HepG2 (cell line): ENCODE measurements at regions not wholly inside any gene's neighbourhood (a gene's known extent, or its start where the extent isn't known, plus 50 kb on each side); places are given as distances from the start of the nearest gene placed in this dataset.
A peak's percentile ranks its signal among the peaks of the same experiment; 100 is the strongest.

Experiments used
- DR1 ChIP-seq: sonication (generic); formaldehyde crosslinking; IDR thresholded peaks from 2 replicates; pipeline ENCODE4 v1.8.0; 2021; ENCODE audit warnings: mild to moderate bottlenecking, missing genetic modification reagents, inconsistent platforms
- FOXK1 ChIP-seq: sonication (generic); formaldehyde crosslinking; IDR thresholded peaks from 2 replicates; pipeline ENCODE4 v1.4.0; 2020; ENCODE audit warnings: low read depth, missing genetic modification reagents, borderline replicate concordance
- FUBP1 ChIP-seq: sonication (generic); formaldehyde crosslinking; IDR thresholded peaks from 2 replicates; pipeline ENCODE4 v1.5.1; 2020; ENCODE audit warnings: missing genetic modification reagents, mild to moderate bottlenecking, borderline replicate concordance
- GPN1 ChIP-seq: sonication (generic); formaldehyde crosslinking; IDR thresholded peaks from 2 replicates; pipeline ENCODE4 v1.5.1; 2020; ENCODE audit warnings: missing genetic modification reagents, borderline replicate concordance
- IKZF1 ChIP-seq: fragments of 450-650 bp; IDR thresholded peaks from 2 replicates; pipeline ENCODE4 v1.7.1; 2016
- MEIS1 ChIP-seq: sonication (generic); formaldehyde crosslinking; IDR thresholded peaks from 2 replicates; pipeline ENCODE4 v1.9.0; 2021; ENCODE audit warnings: mild to moderate bottlenecking, missing genetic modification reagents, moderate library complexity, borderline replicate concordance
- NFAT5 ChIP-seq: sonication (generic); formaldehyde crosslinking; IDR thresholded peaks from 2 replicates; pipeline ENCODE4 v1.4.0; 2020; ENCODE audit warnings: missing genetic modification reagents
- SKI ChIP-seq: fragments of 450-650 bp; IDR thresholded peaks from one replicate; pipeline ENCODE4 v1.6.1; 2018; ENCODE audit warnings: mild to moderate bottlenecking; ENCODE audit not compliant: partially characterized antibody
- SMARCE1 ChIP-seq: fragments of 450-650 bp; IDR thresholded peaks from 2 replicates; pipeline ENCODE4 v1.6.1; 2017; ENCODE audit warnings: borderline replicate concordance
- TAF1 ChIP-seq: sonication (generic); formaldehyde crosslinking; IDR thresholded peaks from 2 replicates; pipeline ENCODE4 v1.4.0; 2020; ENCODE audit warnings: missing genetic modification reagents
- TCF7 ChIP-seq: sonication (generic); IDR thresholded peaks from 2 replicates; pipeline ENCODE4 v1.6.1; 2016; ENCODE audit warnings: antibody characterized with exemption, low read depth
- ZBTB3 ChIP-seq: sonication (generic); formaldehyde crosslinking; IDR thresholded peaks from 2 replicates; pipeline ENCODE4 v1.4.0; 2020; ENCODE audit warnings: low read depth, mild to moderate bottlenecking, moderate library complexity, missing genetic modification reagents, borderline replicate concordance
- ZC3H13 ChIP-seq: sonication (generic); formaldehyde crosslinking; IDR thresholded peaks from 2 replicates; pipeline ENCODE4 v1.8.1; 2023; ENCODE audit warnings: mild to moderate bottlenecking, missing genetic modification reagents, moderate library complexity
- ZC3H4 ChIP-seq: sonication (generic); formaldehyde crosslinking; IDR thresholded peaks from 2 replicates; pipeline ENCODE4 v1.4.0; 2020; ENCODE audit warnings: missing genetic modification reagents, borderline replicate concordance
- ZFP36L2 ChIP-seq: sonication (generic); formaldehyde crosslinking; IDR thresholded peaks from 2 replicates; pipeline ENCODE4 v1.4.0; 2020; ENCODE audit warnings: missing genetic modification reagents
- ZNF503 ChIP-seq: sonication (generic); formaldehyde crosslinking; IDR thresholded peaks from 2 replicates; pipeline ENCODE4 v1.4.0; 2020; ENCODE audit warnings: missing genetic modification reagents
- ZNF782 ChIP-seq: sonication (generic); formaldehyde crosslinking; IDR thresholded peaks from 2 replicates; pipeline ENCODE4 v1.4.0; 2020; ENCODE audit warnings: missing genetic modification reagents, mild to moderate bottlenecking, borderline replicate concordance
- ZSCAN5A ChIP-seq: sonication (generic); formaldehyde crosslinking; IDR thresholded peaks from 2 replicates; pipeline ENCODE4 v1.8.0; 2022; ENCODE audit warnings: mild to moderate bottlenecking, missing genetic modification reagents, borderline replicate concordance

GRCh38 chr2:144332356-144333142 lies 187.4 kb downstream of the ZEB2 start (continued):
- TF ChIP-seq ZSCAN5A (CRISPR knock-in tag), result no peak
- TF ChIP-seq SMARCE1, result no peak
- TF ChIP-seq ZFP36L2 (CRISPR knock-in tag), result no peak
- no peak for TF ChIP-seq TCF7
- no peak for TF ChIP-seq ZNF782 (CRISPR knock-in tag)
- TF ChIP-seq FUBP1 (CRISPR knock-in tag), result no peak
- no peak; the same call in 1 of the 2 replicates for TF ChIP-seq DR1 (CRISPR knock-in tag)
- TF ChIP-seq ZC3H4 (CRISPR knock-in tag), result no peak
- no peak for TF ChIP-seq SKI
- no peak for TF ChIP-seq IKZF1
- TF ChIP-seq MEIS1 (CRISPR knock-in tag), result no peak; the same call in 1 of the 2 replicates
- no peak for TF ChIP-seq FOXK1 (CRISPR knock-in tag)
- no peak for TF ChIP-seq TAF1 (CRISPR knock-in tag)
- peak; percentile 64; the same call in 1 of the 2 replicates for TF ChIP-seq ZC3H13 (CRISPR knock-in tag)
- TF ChIP-seq ZBTB3 (CRISPR knock-in tag), result peak; percentile 29
- 0 out of 2 replicates have a peak, but pooled peaks have one; percentile 34 for TF ChIP-seq ZNF503
- no peak for TF ChIP-seq GPN1 (CRISPR knock-in tag)
- peak; percentile 88 for TF ChIP-seq NFAT5 (CRISPR knock-in tag)
